ENCODE measurements at regions not wholly inside any gene's neighbourhood (a gene's known extent, or its start where the extent isn't known, plus 50 kb on each side); places are given as distances from the start of the nearest gene placed in this dataset.

GRCh38 chr13:70969321-70969720 lies 861.1 kb upstream of the KLHL1 start:
- intact Hi-C loops (cut with micrococcal nuclease; ENCODE audit: unreplicated experiment) = loop anchor here (10.0 kb wide), 1 partner anchor 345 kb away; no protein-coding TSS in a partner anchor
- TF ChIP-seq CTCF (IDR thresholded peaks at IDR 0.05; ENCODE audit: unreplicated experiment) = no peak
- H3K36me3 Mint-ChIP-seq (ENCODE audit: insufficient read depth, unreplicated experiment) = no peaks in the 10 kb centered on the region
- BruUV-seq (replicated peaks) = no TSS peak
- no peaks in the 10 kb centered on the region for H3K27me3 Mint-ChIP-seq (ENCODE audit: unreplicated experiment)
- no peak overlapping the region for H3K27ac Mint-ChIP-seq (ENCODE audit: unreplicated experiment)
- CTCF ChIA-PET = no interaction called here
- DNase-seq = no peak
- no peaks in the 10 kb centered on the region for H3K4me1 Mint-ChIP-seq (ENCODE audit: low read depth, unreplicated experiment)
- H3K4me3 Mint-ChIP-seq (ENCODE audit: low read depth, unreplicated experiment) = no peak overlapping the region
- no peaks in the 10 kb centered on the region for H3K9me3 Mint-ChIP-seq (ENCODE audit: low read depth, unreplicated experiment)

- Mint-ChIP-seq H3K36me3 (ENCODE audit: insufficient read depth, unreplicated experiment) (no peaks in the 10 kb centered on the region), H3K27me3 (ENCODE audit: unreplicated experiment) (no peaks in the 10 kb centered on the region), H3K4me3 (ENCODE audit: low read depth, unreplicated experiment) (no peak overlapping the region), H3K4me1 (ENCODE audit: low read depth, unreplicated experiment) (no peaks in the 10 kb centered on the region), H3K27ac (ENCODE audit: unreplicated experiment) (no peak overlapping the region), H3K9me3 (ENCODE audit: low read depth, unreplicated experiment) (no peaks in the 10 kb centered on the region)
- intact Hi-C loops (cut with micrococcal nuclease; ENCODE audit: unreplicated experiment) = loop anchor here (10.0 kb wide), 1 partner anchor 343 kb away; no protein-coding TSS in a partner anchor
- BruUV-seq (replicated peaks) = no TSS peak
- CTCF ChIA-PET = no interaction called here
- TF ChIP-seq CTCF (IDR thresholded peaks at IDR 0.05; ENCODE audit: unreplicated experiment) = no peak
- DNase-seq = no peak
These were observed 859.3 kb upstream of the KLHL1 start for GRCh38 chr13:70967564-70967963.

GRCh38 chr13:70964874-70965273 lies 856.6 kb upstream of the KLHL1 start:
- BruUV-seq (replicated peaks) = no TSS peak
- Mint-ChIP-seq H3K36me3 (ENCODE audit: insufficient read depth, unreplicated experiment) (no peaks in the 10 kb centered on the region), H3K4me1 (ENCODE audit: low read depth, unreplicated experiment) (no peaks in the 10 kb centered on the region), H3K4me3 (ENCODE audit: low read depth, unreplicated experiment) (no peak overlapping the region), H3K27ac (ENCODE audit: unreplicated experiment) (no peak overlapping the region), H3K9me3 (ENCODE audit: low read depth, unreplicated experiment) (no peaks in the 10 kb centered on the region), H3K27me3 (ENCODE audit: unreplicated experiment) (no peaks in the 10 kb centered on the region)
- intact Hi-C loops (cut with micrococcal nuclease; ENCODE audit: unreplicated experiment) = loop anchor here (1.0 to 10.0 kb wide), 2 partner anchors 242 to 340 kb away; no protein-coding TSS in a partner anchor
- no peak for TF ChIP-seq CTCF (IDR thresholded peaks at IDR 0.05; ENCODE audit: unreplicated experiment)
- CTCF ChIA-PET = no interaction called here
- DNase-seq = no peak

- no peaks in the 10 kb centered on the region for H3K36me3 Mint-ChIP-seq (ENCODE audit: insufficient read depth, unreplicated experiment)
- no peaks in the 10 kb centered on the region for H3K9me3 Mint-ChIP-seq (ENCODE audit: low read depth, unreplicated experiment)
- BruUV-seq (replicated peaks) = no TSS peak
- H3K27ac Mint-ChIP-seq (ENCODE audit: unreplicated experiment) = no peak overlapping the region
- CTCF ChIA-PET = no interaction called here
- H3K4me1 Mint-ChIP-seq (ENCODE audit: low read depth, unreplicated experiment) = no peaks in the 10 kb centered on the region
- no peaks in the 10 kb centered on the region for H3K27me3 Mint-ChIP-seq (ENCODE audit: unreplicated experiment)
- no peak for TF ChIP-seq CTCF (IDR thresholded peaks at IDR 0.05; ENCODE audit: unreplicated experiment)
- intact Hi-C loops (cut with micrococcal nuclease; ENCODE audit: unreplicated experiment) = loop anchor here (1.0 to 10.0 kb wide), 2 partner anchors 241 to 339 kb away; no protein-coding TSS in a partner anchor
- DNase-seq = peak; percentile 1
- no peak overlapping the region for H3K4me3 Mint-ChIP-seq (ENCODE audit: low read depth, unreplicated experiment)
These were observed 855.9 kb upstream of the KLHL1 start for GRCh38 chr13:70964124-70964523.

Measured in Calu3 (cell line).